Peyer's patch (tissue), 4 donors: ENCODE measurements at regions not wholly inside any gene's neighbourhood (a gene's known extent, or its start where the extent isn't known, plus 50 kb on each side); places are given as distances from the start of the nearest gene placed in this dataset.

Source experiments
- DNase-seq, 3 donors: peaks; one replicate each; pipeline ENCODE4 v3.0.0-alpha.2; 2017 to 2019
- H3K27ac ChIP-seq, 4 donors: fragments of 200-600 bp; sonication (generic); one replicate each; pipeline ENCODE4 v1.5.1; 2016 to 2019
- H3K27me3 ChIP-seq, 2 donors: fragments of 200-600 bp; sonication (generic); one replicate each; pipeline ENCODE4 v1.5.1; 2019
- H3K36me3 ChIP-seq, 3 donors: fragments of 200-600 bp; sonication (generic); one replicate each; pipeline ENCODE4 v1.5.1; 2016 to 2019
- H3K4me1 ChIP-seq, 4 donors: fragments of 200-600 bp; sonication (generic); one replicate each; pipeline ENCODE4 v1.5.1; 2016 to 2019
- H3K4me3 ChIP-seq, 4 donors: fragments of 200-600 bp; sonication (generic); 1 replicate in 3 of 4; 2 replicates in 1 of 4; pipeline ENCODE4 v1.5.1; 2016 to 2019; ENCODE audit warnings: mild to moderate bottlenecking in 1 of 4
- H3K9me3 ChIP-seq, 4 donors: fragments of 200-600 bp; sonication (generic); one replicate each; pipeline ENCODE4 v1.5.1; 2016 to 2019; ENCODE audit warnings: mild to moderate bottlenecking in 1 of 4
- POLR2A ChIP-seq, 2 donors: fragments of 450-650 bp; IDR thresholded peaks; one replicate each; pipeline ENCODE4 v1.5.1; 2017; ENCODE audit warnings: antibody characterized with exemption in 2 of 2, mild to moderate bottlenecking in 2 of 2, moderate library complexity in 2 of 2
- TF ChIP-seq, protein P1 (sequence below), 6 experiments: fragments of 450-650 bp in 4 of 6; fragments of 200-600 bp in 2 of 6; sonication (generic) in 1 of 6; IDR thresholded peaks; one replicate each; pipeline ENCODE4 v1.5.1; 2017 to 2019; ENCODE audit warnings: antibody characterized with exemption in 6 of 6, mild to moderate bottlenecking in 3 of 6, moderate library complexity in 1 of 6

- DNase-seq = no peak
- no peaks in the 10 kb centered on the region for H3K9me3 ChIP-seq
- H3K27ac ChIP-seq = no peak overlapping the region
- no peaks in the 10 kb centered on the region for H3K4me1 ChIP-seq
- TF ChIP-seq, protein P1, sequence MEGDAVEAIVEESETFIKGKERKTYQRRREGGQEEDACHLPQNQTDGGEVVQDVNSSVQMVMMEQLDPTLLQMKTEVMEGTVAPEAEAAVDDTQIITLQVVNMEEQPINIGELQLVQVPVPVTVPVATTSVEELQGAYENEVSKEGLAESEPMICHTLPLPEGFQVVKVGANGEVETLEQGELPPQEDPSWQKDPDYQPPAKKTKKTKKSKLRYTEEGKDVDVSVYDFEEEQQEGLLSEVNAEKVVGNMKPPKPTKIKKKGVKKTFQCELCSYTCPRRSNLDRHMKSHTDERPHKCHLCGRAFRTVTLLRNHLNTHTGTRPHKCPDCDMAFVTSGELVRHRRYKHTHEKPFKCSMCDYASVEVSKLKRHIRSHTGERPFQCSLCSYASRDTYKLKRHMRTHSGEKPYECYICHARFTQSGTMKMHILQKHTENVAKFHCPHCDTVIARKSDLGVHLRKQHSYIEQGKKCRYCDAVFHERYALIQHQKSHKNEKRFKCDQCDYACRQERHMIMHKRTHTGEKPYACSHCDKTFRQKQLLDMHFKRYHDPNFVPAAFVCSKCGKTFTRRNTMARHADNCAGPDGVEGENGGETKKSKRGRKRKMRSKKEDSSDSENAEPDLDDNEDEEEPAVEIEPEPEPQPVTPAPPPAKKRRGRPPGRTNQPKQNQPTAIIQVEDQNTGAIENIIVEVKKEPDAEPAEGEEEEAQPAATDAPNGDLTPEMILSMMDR (IDR thresholded peaks at IDR 0.05) = no peak
- TF ChIP-seq POLR2A (IDR thresholded peaks at IDR 0.05) = no peak
- H3K27me3 ChIP-seq = no peaks in the 10 kb centered on the region
- no peak overlapping the region for H3K4me3 ChIP-seq
- H3K36me3 ChIP-seq = no peaks in the 10 kb centered on the region
These were observed 147.2 kb downstream of the RPS12 start for GRCh38 chr6:132961610-132962009.

- no peaks in the 10 kb centered on the region for H3K4me1 ChIP-seq
- peak; percentile 35 to 73 (median 57) for DNase-seq
These were observed 148.8 kb downstream of the RPS12 start for GRCh38 chr6:132962936-132963868.

DNA sequence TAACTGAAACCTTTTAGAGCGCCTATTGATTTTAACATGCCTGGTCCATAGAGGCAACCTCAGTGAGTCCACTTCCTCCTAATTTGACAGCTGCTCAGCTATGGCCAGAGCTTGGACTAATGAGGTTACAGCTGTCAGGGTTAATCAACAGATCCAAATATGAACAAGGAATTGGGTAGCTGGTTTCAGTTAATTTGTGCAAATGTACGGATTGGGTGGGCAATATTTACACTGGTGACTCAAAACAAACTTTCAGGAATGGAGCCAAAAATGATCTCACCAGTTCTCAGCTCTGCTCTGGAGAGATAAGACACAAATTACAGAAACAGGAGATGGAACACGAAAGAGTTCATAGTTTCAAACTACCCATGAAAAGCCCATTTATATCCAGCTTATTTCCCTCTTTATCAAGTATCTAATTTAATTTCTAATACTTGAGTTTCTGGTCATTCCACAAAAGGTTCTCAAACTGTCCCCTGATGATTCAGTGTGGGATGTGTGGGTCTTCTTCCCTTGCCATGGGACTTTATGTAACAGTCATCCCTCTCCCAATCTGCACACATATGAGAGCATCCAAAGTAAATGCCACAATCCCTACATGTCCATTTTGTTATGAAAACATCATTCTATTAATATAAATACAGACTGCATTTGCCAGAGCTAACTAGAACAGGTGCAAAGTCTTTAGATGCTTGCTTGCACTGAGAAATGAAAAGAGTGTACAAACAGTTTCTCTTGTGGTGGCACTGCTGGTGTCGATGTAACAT, 149.9 kb downstream of the RPS12 start:
- TF ChIP-seq, protein P1 (IDR thresholded peaks at IDR 0.05) = no peak
- no peak for TF ChIP-seq POLR2A (IDR thresholded peaks at IDR 0.05)
- Histone ChIP-seq H3K4me3 (no peak overlapping the region), H3K27ac (no peak overlapping the region), H3K4me1 (no peaks in the 10 kb centered on the region), H3K27me3 (no peaks in the 10 kb centered on the region), H3K36me3 (no peaks in the 10 kb centered on the region), H3K9me3 (no peaks in the 10 kb centered on the region)
- DNase-seq = no peak

More at GRCh38 chr6:132962936-132963868, 148.8 kb downstream of the RPS12 start:
- no peak overlapping the region for H3K4me3 ChIP-seq
- no peak for TF ChIP-seq POLR2A (IDR thresholded peaks at IDR 0.05)
- TF ChIP-seq, protein P1 (IDR thresholded peaks at IDR 0.05) = peak in 4 of 6 experiments; percentile 37 to 50 (median 45)
- no peak overlapping the region for H3K27ac ChIP-seq
- no peaks in the 10 kb centered on the region for H3K36me3 ChIP-seq
- no peaks in the 10 kb centered on the region for H3K27me3 ChIP-seq
- no peaks in the 10 kb centered on the region for H3K9me3 ChIP-seq

GRCh38 chr6:132964868-132965382, 150.6 kb downstream of the RPS12 start:
- Histone ChIP-seq H3K9me3 (no peaks in the 10 kb centered on the region), H3K27ac (no peak overlapping the region), H3K4me3 (no peak overlapping the region), H3K27me3 (no peaks in the 10 kb centered on the region), H3K4me1 (no peaks in the 10 kb centered on the region), H3K36me3 (no peaks in the 10 kb centered on the region)
- TF ChIP-seq, protein P1 (IDR thresholded peaks at IDR 0.05) = no peak
- no peak for TF ChIP-seq POLR2A (IDR thresholded peaks at IDR 0.05)
- DNase-seq = no peak

GRCh38 chr6:132967871-132968270, 153.5 kb downstream of the RPS12 start:
- Histone ChIP-seq H3K27ac (no peak overlapping the region), H3K36me3 (no peaks in the 10 kb centered on the region), H3K9me3 (no peaks in the 10 kb centered on the region), H3K4me3 (no peak overlapping the region), H3K27me3 (no peaks in the 10 kb centered on the region), H3K4me1 (no peaks in the 10 kb centered on the region)
- DNase-seq = no peak
- TF ChIP-seq, protein P1 (IDR thresholded peaks at IDR 0.05) = no peak
- no peak for TF ChIP-seq POLR2A (IDR thresholded peaks at IDR 0.05)
